Liver (tissue), 8 donors: ENCODE measurements at regions not wholly inside any gene's neighbourhood (a gene's known extent, or its start where the extent isn't known, plus 50 kb on each side); places are given as distances from the start of the nearest gene placed in this dataset.

ENCODE experiments used
- DNase-seq: peaks from one replicate; pipeline ENCODE4 v3.0.0-alpha.2; 2017; ENCODE audit warnings: low spot score
- H3K27ac ChIP-seq, 2 donors: one replicate each; pipeline ENCODE4 v1.7.0; 2013; ENCODE audit warnings: inconsistent platforms in 2 of 2, low read length in 2 of 2, control low read depth in 1 of 2, low read depth in 1 of 2, mild to moderate bottlenecking in 1 of 2
- H3K27me3 ChIP-seq, 4 donors: one replicate each; pipeline versions ENCODE4 v1.6.1 to v1.7.0; 2013; ENCODE audit warnings: low read length in 3 of 4, inconsistent platforms in 1 of 4, mild to moderate bottlenecking in 1 of 4, moderate library complexity in 1 of 4; ENCODE audit not compliant: control insufficient read depth in 4 of 4, insufficient read depth in 4 of 4
- H3K36me3 ChIP-seq, 4 donors: one replicate each; pipeline versions ENCODE4 v1.6.1 to v1.7.0; 2013; ENCODE audit warnings: low read length in 3 of 4, mild to moderate bottlenecking in 3 of 4, low read depth in 1 of 4, moderate library complexity in 1 of 4; ENCODE audit not compliant: control insufficient read depth in 4 of 4, insufficient read depth in 3 of 4
- H3K4me1 ChIP-seq, 4 donors: one replicate each; pipeline versions ENCODE4 v1.6.1 to v1.7.0; 2013; ENCODE audit warnings: low read length in 3 of 4, mild to moderate bottlenecking in 3 of 4, moderate library complexity in 1 of 4; ENCODE audit not compliant: control insufficient read depth in 4 of 4, insufficient read depth in 4 of 4
- H3K4me3 ChIP-seq, 3 donors: one replicate each; pipeline versions ENCODE4 v1.6.1 to v1.7.0; 2013; ENCODE audit warnings: low read length in 3 of 3, control low read depth in 1 of 3, low read depth in 1 of 3, mild to moderate bottlenecking in 1 of 3
- H3K9ac ChIP-seq, 2 donors: one replicate each; pipeline ENCODE4 v1.7.0; 2013; ENCODE audit warnings: low read length in 2 of 2, mild to moderate bottlenecking in 2 of 2, moderate library complexity in 2 of 2, control low read depth in 1 of 2, low read depth in 1 of 2
- H3K9me3 ChIP-seq, 4 donors: one replicate each; pipeline versions ENCODE4 v1.6.1 to v1.7.0; 2013; ENCODE audit warnings: low read length in 3 of 4; ENCODE audit not compliant: control insufficient read depth in 4 of 4
- EGR1 ChIP-seq, 2 donors: IDR thresholded peaks; 2 replicates each; pipeline ENCODE4 v1.6.1; 2016 to 2018; ENCODE audit warnings: antibody characterized with exemption in 2 of 2, low read depth in 2 of 2
- FOXA1 ChIP-seq: IDR thresholded peaks from 2 replicates; pipeline ENCODE4 v1.6.1; 2016; ENCODE audit warnings: antibody characterized with exemption
- FOXA2 ChIP-seq: IDR thresholded peaks from 2 replicates; pipeline ENCODE4 v1.6.1; 2016; ENCODE audit warnings: antibody characterized with exemption
- GABPA ChIP-seq, 2 donors: IDR thresholded peaks in 1 of 2; conservative IDR thresholded peaks in 1 of 2; 2 replicates each; pipeline ENCODE4 v1.6.1; 2016; ENCODE audit warnings: antibody characterized with exemption in 2 of 2, mild to moderate bottlenecking in 1 of 2, moderate library complexity in 1 of 2
- HNF4A ChIP-seq, 2 donors: conservative IDR thresholded peaks; 2 replicates each; pipeline ENCODE4 v1.6.1; 2016; ENCODE audit warnings: antibody characterized with exemption in 2 of 2, mild to moderate bottlenecking in 2 of 2
- HNF4G ChIP-seq: IDR thresholded peaks from 2 replicates; pipeline ENCODE4 v1.6.1; 2016; ENCODE audit warnings: antibody characterized with exemption
- JUND ChIP-seq, 2 donors: IDR thresholded peaks; 2 replicates each; pipeline ENCODE4 v1.6.1; 2016; ENCODE audit warnings: antibody characterized with exemption in 2 of 2
- NR2F2 ChIP-seq: IDR thresholded peaks from 2 replicates; pipeline ENCODE4 v1.6.1; 2016; ENCODE audit warnings: antibody characterized with exemption
- RAD21 ChIP-seq, 2 donors: IDR thresholded peaks; 2 replicates each; pipeline ENCODE4 v1.6.1; 2016; ENCODE audit warnings: antibody characterized with exemption in 2 of 2, mild to moderate bottlenecking in 2 of 2
- RXRA ChIP-seq, 2 donors: IDR thresholded peaks; 2 replicates each; pipeline ENCODE4 v1.6.1; 2017 to 2018; ENCODE audit warnings: antibody characterized with exemption in 2 of 2, mild to moderate bottlenecking in 1 of 2
- SP1 ChIP-seq: IDR thresholded peaks from 2 replicates; pipeline ENCODE4 v1.6.1; 2018; ENCODE audit warnings: antibody characterized with exemption, mild to moderate bottlenecking
- TAF1 ChIP-seq: conservative IDR thresholded peaks from 2 replicates; pipeline ENCODE4 v1.6.1; 2016; ENCODE audit warnings: antibody characterized with exemption, mild to moderate bottlenecking
- WGBS: extraction: QIAGEN DNeasy Blood & Tissue Kit; methylation state at CpG from one replicate; pipeline ENCODE4 v1.1.7; 2013; 5-methylcytosine and 5-hydroxymethylcytosine counted together
- TF ChIP-seq, protein P1 (sequence below): IDR thresholded peaks from 2 replicates; pipeline ENCODE4 v1.6.1; 2016; ENCODE audit warnings: antibody characterized with exemption
- TF ChIP-seq, protein P2 (sequence below): IDR thresholded peaks from 2 replicates; pipeline ENCODE4 v1.6.1; 2016; ENCODE audit warnings: antibody characterized with exemption
- TF ChIP-seq, protein P3 (sequence below): IDR thresholded peaks from 2 replicates; pipeline ENCODE4 v1.6.1; 2016; ENCODE audit warnings: antibody characterized with exemption, mild to moderate bottlenecking
- TF ChIP-seq, protein P4 (sequence below): fragments of 150-350 bp; IDR thresholded peaks from 2 replicates; pipeline ENCODE4 v1.5.1; 2017; ENCODE audit warnings: improper control_type of control experiment, low read depth, low read length; ENCODE audit not compliant: missing input control
- TF ChIP-seq, protein P5 (sequence below): IDR thresholded peaks from 2 replicates; pipeline ENCODE4 v1.6.1; 2016; ENCODE audit warnings: antibody characterized with exemption
- donor health status: healthy.
- donor health status: healthy.
- donor health status: healthy.
- donor health status: healthy.
- donor health status: healthy.

DNA sequence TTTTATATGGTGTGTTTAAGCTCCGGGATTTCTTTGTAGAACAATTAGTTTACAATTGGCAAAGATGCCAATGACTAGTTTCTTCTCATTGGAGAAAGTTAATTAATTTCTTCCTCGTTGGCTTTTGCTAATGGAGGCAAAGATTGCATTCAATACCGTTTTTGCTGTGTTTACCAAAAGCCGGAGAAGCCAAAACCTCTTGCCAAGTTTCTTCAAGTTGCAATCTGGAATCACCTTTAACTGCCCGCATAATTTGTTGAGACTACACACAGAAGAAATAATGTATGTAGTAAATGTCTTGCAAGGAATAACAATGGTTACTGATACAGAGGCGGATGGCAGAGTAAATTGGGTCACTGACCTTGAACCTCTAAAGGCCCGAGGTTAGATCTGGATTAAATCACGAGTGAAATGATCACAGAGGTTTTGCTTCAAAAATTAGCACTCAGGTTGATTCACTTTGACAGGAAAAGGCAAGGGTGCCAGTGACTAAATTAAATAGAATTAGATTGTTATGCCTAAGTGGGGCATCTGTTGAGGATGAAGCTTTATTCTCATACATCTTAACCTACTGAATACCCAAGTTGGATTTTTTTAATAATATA lies 732.1 kb upstream of the NR2F2 start:
- no peak overlapping the region for H3K4me3 ChIP-seq
- no peak overlapping the region for H3K9ac ChIP-seq
- WGBS: 30% methylated on average over 8 of the region's 8 CpGs
- DNase-seq: no peak
- TF ChIP-seq GABPA (IDR thresholded peaks at IDR 0.05 in 1 of 2, conservative IDR thresholded peaks at IDR 0.05 in 1 of 2) (no peak), TAF1 (no peak), RXRA (IDR thresholded peaks at IDR 0.05) (no peak), HNF4G (no peak), JUND (IDR thresholded peaks at IDR 0.05) (no peak), HNF4A (conservative IDR thresholded peaks at IDR 0.05) (no peak), SP1 (no peak), FOXA1 (no peak), FOXA2 (no peak), RAD21 (IDR thresholded peaks at IDR 0.05) (no peak), EGR1 (IDR thresholded peaks at IDR 0.05; ENCODE audit: low read depth in 2 of 2) (no peak), NR2F2 (no peak)
- TF ChIP-seq, protein P1, sequence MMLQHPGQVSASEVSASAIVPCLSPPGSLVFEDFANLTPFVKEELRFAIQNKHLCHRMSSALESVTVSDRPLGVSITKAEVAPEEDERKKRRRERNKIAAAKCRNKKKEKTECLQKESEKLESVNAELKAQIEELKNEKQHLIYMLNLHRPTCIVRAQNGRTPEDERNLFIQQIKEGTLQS: no peak
- TF ChIP-seq, protein P2, sequence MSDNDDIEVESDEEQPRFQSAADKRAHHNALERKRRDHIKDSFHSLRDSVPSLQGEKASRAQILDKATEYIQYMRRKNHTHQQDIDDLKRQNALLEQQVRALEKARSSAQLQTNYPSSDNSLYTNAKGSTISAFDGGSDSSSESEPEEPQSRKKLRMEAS: no peak
- TF ChIP-seq, protein P3, sequence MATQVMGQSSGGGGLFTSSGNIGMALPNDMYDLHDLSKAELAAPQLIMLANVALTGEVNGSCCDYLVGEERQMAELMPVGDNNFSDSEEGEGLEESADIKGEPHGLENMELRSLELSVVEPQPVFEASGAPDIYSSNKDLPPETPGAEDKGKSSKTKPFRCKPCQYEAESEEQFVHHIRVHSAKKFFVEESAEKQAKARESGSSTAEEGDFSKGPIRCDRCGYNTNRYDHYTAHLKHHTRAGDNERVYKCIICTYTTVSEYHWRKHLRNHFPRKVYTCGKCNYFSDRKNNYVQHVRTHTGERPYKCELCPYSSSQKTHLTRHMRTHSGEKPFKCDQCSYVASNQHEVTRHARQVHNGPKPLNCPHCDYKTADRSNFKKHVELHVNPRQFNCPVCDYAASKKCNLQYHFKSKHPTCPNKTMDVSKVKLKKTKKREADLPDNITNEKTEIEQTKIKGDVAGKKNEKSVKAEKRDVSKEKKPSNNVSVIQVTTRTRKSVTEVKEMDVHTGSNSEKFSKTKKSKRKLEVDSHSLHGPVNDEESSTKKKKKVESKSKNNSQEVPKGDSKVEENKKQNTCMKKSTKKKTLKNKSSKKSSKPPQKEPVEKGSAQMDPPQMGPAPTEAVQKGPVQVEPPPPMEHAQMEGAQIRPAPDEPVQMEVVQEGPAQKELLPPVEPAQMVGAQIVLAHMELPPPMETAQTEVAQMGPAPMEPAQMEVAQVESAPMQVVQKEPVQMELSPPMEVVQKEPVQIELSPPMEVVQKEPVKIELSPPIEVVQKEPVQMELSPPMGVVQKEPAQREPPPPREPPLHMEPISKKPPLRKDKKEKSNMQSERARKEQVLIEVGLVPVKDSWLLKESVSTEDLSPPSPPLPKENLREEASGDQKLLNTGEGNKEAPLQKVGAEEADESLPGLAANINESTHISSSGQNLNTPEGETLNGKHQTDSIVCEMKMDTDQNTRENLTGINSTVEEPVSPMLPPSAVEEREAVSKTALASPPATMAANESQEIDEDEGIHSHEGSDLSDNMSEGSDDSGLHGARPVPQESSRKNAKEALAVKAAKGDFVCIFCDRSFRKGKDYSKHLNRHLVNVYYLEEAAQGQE: no peak
- TF ChIP-seq, protein P4, sequence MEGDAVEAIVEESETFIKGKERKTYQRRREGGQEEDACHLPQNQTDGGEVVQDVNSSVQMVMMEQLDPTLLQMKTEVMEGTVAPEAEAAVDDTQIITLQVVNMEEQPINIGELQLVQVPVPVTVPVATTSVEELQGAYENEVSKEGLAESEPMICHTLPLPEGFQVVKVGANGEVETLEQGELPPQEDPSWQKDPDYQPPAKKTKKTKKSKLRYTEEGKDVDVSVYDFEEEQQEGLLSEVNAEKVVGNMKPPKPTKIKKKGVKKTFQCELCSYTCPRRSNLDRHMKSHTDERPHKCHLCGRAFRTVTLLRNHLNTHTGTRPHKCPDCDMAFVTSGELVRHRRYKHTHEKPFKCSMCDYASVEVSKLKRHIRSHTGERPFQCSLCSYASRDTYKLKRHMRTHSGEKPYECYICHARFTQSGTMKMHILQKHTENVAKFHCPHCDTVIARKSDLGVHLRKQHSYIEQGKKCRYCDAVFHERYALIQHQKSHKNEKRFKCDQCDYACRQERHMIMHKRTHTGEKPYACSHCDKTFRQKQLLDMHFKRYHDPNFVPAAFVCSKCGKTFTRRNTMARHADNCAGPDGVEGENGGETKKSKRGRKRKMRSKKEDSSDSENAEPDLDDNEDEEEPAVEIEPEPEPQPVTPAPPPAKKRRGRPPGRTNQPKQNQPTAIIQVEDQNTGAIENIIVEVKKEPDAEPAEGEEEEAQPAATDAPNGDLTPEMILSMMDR: no peak
- TF ChIP-seq, protein P5, sequence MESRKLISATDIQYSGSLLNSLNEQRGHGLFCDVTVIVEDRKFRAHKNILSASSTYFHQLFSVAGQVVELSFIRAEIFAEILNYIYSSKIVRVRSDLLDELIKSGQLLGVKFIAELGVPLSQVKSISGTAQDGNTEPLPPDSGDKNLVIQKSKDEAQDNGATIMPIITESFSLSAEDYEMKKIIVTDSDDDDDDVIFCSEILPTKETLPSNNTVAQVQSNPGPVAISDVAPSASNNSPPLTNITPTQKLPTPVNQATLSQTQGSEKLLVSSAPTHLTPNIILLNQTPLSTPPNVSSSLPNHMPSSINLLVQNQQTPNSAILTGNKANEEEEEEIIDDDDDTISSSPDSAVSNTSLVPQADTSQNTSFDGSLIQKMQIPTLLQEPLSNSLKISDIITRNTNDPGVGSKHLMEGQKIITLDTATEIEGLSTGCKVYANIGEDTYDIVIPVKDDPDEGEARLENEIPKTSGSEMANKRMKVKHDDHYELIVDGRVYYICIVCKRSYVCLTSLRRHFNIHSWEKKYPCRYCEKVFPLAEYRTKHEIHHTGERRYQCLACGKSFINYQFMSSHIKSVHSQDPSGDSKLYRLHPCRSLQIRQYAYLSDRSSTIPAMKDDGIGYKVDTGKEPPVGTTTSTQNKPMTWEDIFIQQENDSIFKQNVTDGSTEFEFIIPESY: no peak
- no peak overlapping the region for H3K27ac ChIP-seq
- H3K36me3 ChIP-seq: no peaks in the 10 kb centered on the region
- H3K4me1 ChIP-seq: peaks cover 0 to 7% (median 3%) of the 10 kb centered on the region in 4 donors
- no peaks in the 10 kb centered on the region for H3K9me3 ChIP-seq
- H3K27me3 ChIP-seq: no peaks in the 10 kb centered on the region
